A673 (cell line): ENCODE measurements at regions not wholly inside any gene's neighbourhood (a gene's known extent, or its start where the extent isn't known, plus 50 kb on each side); places are given as distances from the start of the nearest gene placed in this dataset.

Experiments
- BruUV-seq: library from RNA; stranded (reverse); fragments of 400-500 nt; replicated peaks from 2 replicates; lab custom pipeline; 2021; lab: Mats Ljungman, UMichigan
- CTCF ChIA-PET: fragments of 300-600 bp; sonication (Branson Sonifier 250); formaldehyde crosslinking; loops from one replicate; lab custom pipeline; 2022; ENCODE audit warnings: antibody characterized with exemption; lab: Charles Lee
- POLR2A ChIA-PET: fragments of 300-600 bp; sonication (Branson Sonifier 250); formaldehyde crosslinking; loops from one replicate; lab custom pipeline; 2022; ENCODE audit warnings: antibody characterized with exemption; ENCODE audit not compliant: low non-redundant PET; lab: Charles Lee
- DNase-seq: peaks from one replicate; pipeline ENCODE4 v3.0.0-alpha.2; 2015; ENCODE audit warnings: low spot score
- H3K27ac ChIP-seq: fragments of 200-600 bp; sonication (generic); 2 replicates; pipeline ENCODE4 v1.5.1; 2016; ENCODE audit warnings: mixed run types, low read depth, mild to moderate bottlenecking, mixed read lengths, antibody characterized with exemption, low read length; ENCODE audit not compliant: poor library complexity, severe bottlenecking
- H3K27me3 ChIP-seq: fragments of 200-600 bp; sonication (generic); replicated peaks from 2 replicates; pipeline ENCODE4 v1.6.1; 2017; ENCODE audit warnings: mixed run types, low read depth, mild to moderate bottlenecking, mixed read lengths, antibody characterized with exemption, low read length; ENCODE audit not compliant: insufficient read depth, poor library complexity
- H3K36me3 ChIP-seq: fragments of 200-600 bp; sonication (generic); 2 replicates; pipeline ENCODE4 v1.6.1; 2016; ENCODE audit warnings: mixed run types, mild to moderate bottlenecking, mixed read lengths, antibody characterized with exemption, low read length; ENCODE audit not compliant: insufficient read depth, poor library complexity, severe bottlenecking
- H3K4me1 ChIP-seq: fragments of 200-600 bp; sonication (generic); 2 replicates; pipeline ENCODE4 v1.6.1; 2017; ENCODE audit warnings: mixed run types, mild to moderate bottlenecking, mixed read lengths, antibody characterized with exemption, low read length; ENCODE audit not compliant: insufficient read depth, poor library complexity, severe bottlenecking
- H3K4me3 ChIP-seq: fragments of 200-600 bp; sonication (generic); 2 replicates; pipeline ENCODE4 v1.5.1; 2016; ENCODE audit warnings: low read depth, mixed run types, mild to moderate bottlenecking, mixed read lengths, low read length; ENCODE audit not compliant: poor library complexity, severe bottlenecking
- H3K9me3 ChIP-seq: fragments of 200-600 bp; sonication (generic); 2 replicates; pipeline ENCODE4 v1.6.1; 2016; ENCODE audit warnings: mixed run types, low read depth, mild to moderate bottlenecking, mixed read lengths, antibody characterized with exemption, low read length; ENCODE audit not compliant: poor library complexity, severe bottlenecking
- EZH2 ChIP-seq: fragments of 200-600 bp; sonication (generic); IDR thresholded peaks from 2 replicates; pipeline ENCODE4 v1.6.1; 2017; ENCODE audit warnings: borderline replicate concordance, low read depth, mild to moderate bottlenecking, mixed read lengths, antibody characterized with exemption, low read length; ENCODE audit not compliant: poor library complexity, severe bottlenecking
- intact Hi-C: fragments of 100-400 bp; cut with micrococcal nuclease; formaldehyde crosslinking; loops from one replicate; pipeline ENCODE4 v1.10.0; 2022; ENCODE audit not compliant: unreplicated experiment
- TF ChIP-seq, protein P1 (sequence below): fragments of 300-800, 200-600 bp; sonication (generic); conservative IDR thresholded peaks from 2 replicates; pipeline ENCODE4 v1.5.1; 2017; ENCODE audit warnings: low read depth, mild to moderate bottlenecking, antibody characterized with exemption, low read length, moderate library complexity, mixed read lengths

DNA sequence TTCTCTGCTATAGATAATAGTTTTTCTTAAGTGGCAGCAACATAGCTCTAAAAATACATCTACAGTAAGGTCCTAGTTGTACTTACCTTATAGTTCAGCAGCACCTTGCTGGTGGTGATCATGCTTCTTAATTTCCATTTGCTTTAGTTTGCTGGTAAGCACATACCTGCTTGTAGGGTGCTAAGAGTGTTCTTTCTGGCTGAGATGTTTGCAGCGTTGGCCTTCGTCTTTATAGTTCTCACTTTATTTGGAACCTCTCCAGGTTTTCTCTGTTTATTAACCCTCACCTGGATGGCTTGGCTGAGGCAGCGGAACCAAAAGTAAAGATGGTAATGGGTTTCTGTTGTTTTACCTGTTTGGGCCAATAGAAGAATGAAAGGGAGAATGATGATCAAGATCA is 123.6 kb upstream of the EFEMP1 start:
- Histone ChIP-seq H3K27ac (no peak overlapping the region), H3K4me1 (no peaks in the 10 kb centered on the region), H3K9me3 (no peaks in the 10 kb centered on the region), H3K4me3 (no peak overlapping the region), H3K27me3 (peaks cover 15% of the 10 kb centered on the region), H3K36me3 (no peaks in the 10 kb centered on the region)
- intact Hi-C loops: no loop called here
- CTCF ChIA-PET: no interaction called here
- no TSS peak for BruUV-seq
- DNase-seq: no peak
- TF ChIP-seq EZH2: no peak
- TF ChIP-seq, protein P1, sequence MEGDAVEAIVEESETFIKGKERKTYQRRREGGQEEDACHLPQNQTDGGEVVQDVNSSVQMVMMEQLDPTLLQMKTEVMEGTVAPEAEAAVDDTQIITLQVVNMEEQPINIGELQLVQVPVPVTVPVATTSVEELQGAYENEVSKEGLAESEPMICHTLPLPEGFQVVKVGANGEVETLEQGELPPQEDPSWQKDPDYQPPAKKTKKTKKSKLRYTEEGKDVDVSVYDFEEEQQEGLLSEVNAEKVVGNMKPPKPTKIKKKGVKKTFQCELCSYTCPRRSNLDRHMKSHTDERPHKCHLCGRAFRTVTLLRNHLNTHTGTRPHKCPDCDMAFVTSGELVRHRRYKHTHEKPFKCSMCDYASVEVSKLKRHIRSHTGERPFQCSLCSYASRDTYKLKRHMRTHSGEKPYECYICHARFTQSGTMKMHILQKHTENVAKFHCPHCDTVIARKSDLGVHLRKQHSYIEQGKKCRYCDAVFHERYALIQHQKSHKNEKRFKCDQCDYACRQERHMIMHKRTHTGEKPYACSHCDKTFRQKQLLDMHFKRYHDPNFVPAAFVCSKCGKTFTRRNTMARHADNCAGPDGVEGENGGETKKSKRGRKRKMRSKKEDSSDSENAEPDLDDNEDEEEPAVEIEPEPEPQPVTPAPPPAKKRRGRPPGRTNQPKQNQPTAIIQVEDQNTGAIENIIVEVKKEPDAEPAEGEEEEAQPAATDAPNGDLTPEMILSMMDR: no peak
- POLR2A ChIA-PET: no interaction called here

DNA sequence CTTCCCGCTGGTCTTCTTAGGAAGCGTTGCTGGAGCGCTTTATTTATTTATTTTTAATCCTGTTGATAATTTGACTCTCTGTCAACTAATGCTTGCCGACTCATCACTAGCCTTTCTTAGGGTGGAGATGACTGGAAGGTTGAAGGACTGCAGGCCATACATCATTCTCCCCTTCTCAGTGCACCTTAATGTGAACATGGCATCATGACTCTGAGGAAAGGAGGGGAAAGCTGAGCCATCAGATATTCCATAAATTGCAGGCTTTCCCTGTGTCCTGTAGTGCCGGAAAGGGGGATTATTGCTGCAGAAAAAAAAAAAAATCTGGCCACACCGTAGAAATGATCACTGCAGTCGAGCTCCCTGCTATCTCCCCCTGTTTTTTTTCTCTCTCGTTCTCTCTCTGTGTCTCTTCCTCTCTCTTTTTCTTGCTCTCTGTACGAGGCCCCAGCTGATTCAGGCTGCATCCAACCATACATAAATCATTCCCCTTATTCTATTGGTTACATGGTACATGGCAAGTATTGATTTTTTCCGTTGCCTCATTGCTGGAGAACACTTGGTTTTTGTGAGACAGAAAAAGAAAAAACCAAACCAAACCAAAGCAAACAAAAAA is 125.8 kb upstream of the EFEMP1 start:
- CTCF ChIA-PET: no interaction called here
- no TSS peak for BruUV-seq

DNA sequence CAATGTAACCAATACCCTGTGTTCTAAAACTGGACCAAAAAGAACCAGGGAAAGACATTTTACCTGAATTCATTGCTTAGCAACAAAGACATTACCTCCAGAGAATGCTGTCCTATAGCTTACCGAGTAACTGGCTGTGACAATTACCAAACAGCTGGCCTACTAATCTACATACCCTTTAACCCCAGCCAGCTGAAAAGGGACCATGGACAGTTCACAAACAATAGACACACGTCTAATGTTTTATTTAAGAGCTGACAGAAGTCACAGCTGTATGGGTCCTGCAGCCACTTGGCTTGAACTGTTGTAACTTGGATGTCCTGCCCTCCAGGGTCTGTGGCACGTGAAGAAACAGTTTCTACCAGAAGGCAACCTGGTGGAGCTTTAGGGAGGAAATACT is 130.1 kb upstream of the EFEMP1 start:
- TF ChIP-seq, protein P1: no peak
- TF ChIP-seq EZH2: no peak
- peaks cover 4% of the 10 kb centered on the region for H3K27me3 ChIP-seq
- H3K36me3 ChIP-seq: no peaks in the 10 kb centered on the region
- no peak overlapping the region for H3K27ac ChIP-seq
- ChIA-PET CTCF (no interaction called here), POLR2A (no interaction called here)
- no peak for DNase-seq
- H3K4me3 ChIP-seq: no peak overlapping the region
- no peaks in the 10 kb centered on the region for H3K4me1 ChIP-seq
- intact Hi-C loops: no loop called here
- H3K9me3 ChIP-seq: no peaks in the 10 kb centered on the region
- BruUV-seq: no TSS peak

More for the DNA sequence above, 125.8 kb upstream of the EFEMP1 start:
- H3K27ac ChIP-seq: no peak overlapping the region
- no peaks in the 10 kb centered on the region for H3K36me3 ChIP-seq
- H3K4me1 ChIP-seq: no peaks in the 10 kb centered on the region
- H3K4me3 ChIP-seq: no peak overlapping the region
- no peak for TF ChIP-seq EZH2
- TF ChIP-seq, protein P1: no peak
- peaks cover 15% of the 10 kb centered on the region for H3K27me3 ChIP-seq
- intact Hi-C loops: no loop called here
- POLR2A ChIA-PET: no interaction called here
- no peaks in the 10 kb centered on the region for H3K9me3 ChIP-seq
- no peak for DNase-seq
